HepG2 (cell line): ENCODE measurements at regions not wholly inside any gene's neighbourhood (a gene's known extent, or its start where the extent isn't known, plus 50 kb on each side); places are given as distances from the start of the nearest gene placed in this dataset.

Experiments
- ATAC-seq: fragments of 200-7000 bp; cut with Tn5 transposase; 3 replicates; pipeline ENCODE4 v1.9.1; 2020; ENCODE audit warnings: mild to moderate bottlenecking, moderate library complexity
- BruUV-seq: library from RNA; stranded (reverse); fragments of 400-500 nt; replicated peaks from 2 replicates; lab custom pipeline; 2021; lab: Mats Ljungman, UMichigan
- CTCF ChIA-PET: fragments of 300-600 bp; formaldehyde crosslinking; extraction: SDS; loops from one replicate; lab custom pipeline; 2021; ENCODE audit warnings: low total read pairs, inconsistent platforms, low intra/inter-chr PET ratio; lab: Yijun Ruan, JAX
- POLR2A ChIA-PET: fragments of 350-600 bp; sonication (Branson Sonifier 250); formaldehyde crosslinking; loops from one replicate; lab custom pipeline; 2020; ENCODE audit warnings: antibody characterized with exemption, inconsistent platforms; lab: Yijun Ruan, JAX
- DNase-seq: peaks from one replicate; pipeline ENCODE4 v3.0.0-alpha.2; 2015; ENCODE audit warnings: low spot score
- FAIRE-seq: peaks from 3 replicates; lab custom pipeline; 2011; peaks lifted over from hg19 to GRCh38; lab: Jason Lieb, UNC
- H2AFZ ChIP-seq: one replicate; pipeline ENCODE4 v1.6.1; 2011; ENCODE audit warnings: low read length, inconsistent platforms
- H3K27ac ChIP-seq: fragments of 300-600 bp; 3 replicates; pipeline ENCODE4 v1.8.0; 2011; ENCODE audit warnings: mixed run types, mild to moderate bottlenecking, mixed read lengths, low read length, inconsistent platforms; ENCODE audit not compliant: insufficient read depth; ENCODE audit errors: extremely low read length
- H3K27me3 ChIP-seq, 2 experiments: fragments of 200-600 bp in 1 of 2; 2 replicates in 1 of 2; 3 replicates in 1 of 2; pipeline versions ENCODE4 v1.6.0 to v1.8.0; 2011; ENCODE audit warnings: low read length in 2 of 2, mild to moderate bottlenecking in 2 of 2, moderate library complexity in 2 of 2, inconsistent platforms in 1 of 2; ENCODE audit not compliant: insufficient read depth in 2 of 2, control insufficient read depth in 1 of 2
- H3K36me3 ChIP-seq, 2 experiments: fragments of 200-600 bp in 1 of 2; replicated peaks in 1 of 2; 2 replicates in 1 of 2; 3 replicates in 1 of 2; pipeline versions ENCODE4 v1.5.1 to v1.8.0; 2011; ENCODE audit warnings: low read length in 2 of 2, inconsistent platforms in 1 of 2; ENCODE audit not compliant: insufficient read depth in 2 of 2, control insufficient read depth in 1 of 2
- H3K4me1 ChIP-seq: 2 replicates; pipeline ENCODE4 v1.5.1; 2012; ENCODE audit warnings: low read length, inconsistent platforms; ENCODE audit not compliant: insufficient read depth
- H3K4me2 ChIP-seq: 2 replicates; pipeline ENCODE4 v1.6.0; 2011; ENCODE audit warnings: low read depth, low read length, inconsistent platforms
- H3K4me3 ChIP-seq, 3 experiments: fragments of 200-600 bp in 1 of 3; sonication (generic), shearing (Covaris generic) in 1 of 3; replicated peaks in 1 of 3; 2 replicates each; pipeline ENCODE4 v1.5.1; 2011 to 2016; ENCODE audit warnings: low read length in 3 of 3, inconsistent platforms in 2 of 3, low read depth in 2 of 3, mild to moderate bottlenecking in 2 of 3, control low read depth in 1 of 3, mixed read lengths in 1 of 3; ENCODE audit not compliant: insufficient read depth in 1 of 3
- H3K79me2 ChIP-seq: one replicate; pipeline ENCODE4 v1.6.1; 2011; ENCODE audit warnings: low read length, inconsistent platforms; ENCODE audit not compliant: insufficient read depth
- H3K9ac ChIP-seq: 2 replicates; pipeline ENCODE4 v1.6.0; 2011; ENCODE audit warnings: mild to moderate bottlenecking, low read depth, low read length, inconsistent platforms; ENCODE audit not compliant: insufficient read depth
- H3K9me3 ChIP-seq: 2 replicates; pipeline ENCODE4 v1.5.1; 2012; ENCODE audit warnings: mild to moderate bottlenecking, low read length
- H4K20me1 ChIP-seq: 2 replicates; pipeline ENCODE4 v1.6.0; 2011; ENCODE audit warnings: inconsistent platforms, mild to moderate bottlenecking, low read length, moderate library complexity; ENCODE audit not compliant: insufficient read depth
- GATA4 ChIP-seq: sonication (generic); IDR thresholded peaks from 2 replicates; pipeline ENCODE4 v1.6.1; 2016; ENCODE audit warnings: antibody characterized with exemption, low read depth, borderline replicate concordance
- NPAS2 ChIP-seq: sonication (generic); formaldehyde crosslinking; IDR thresholded peaks from 2 replicates; pipeline ENCODE4 v1.8.0; 2022; ENCODE audit warnings: mild to moderate bottlenecking, missing genetic modification reagents, borderline replicate concordance
- RCOR2 ChIP-seq: IDR thresholded peaks from 2 replicates; pipeline ENCODE4 v1.6.1; 2016; ENCODE audit warnings: missing biosample characterization, missing genetic modification reagents
- TMF1 ChIP-seq: sonication (generic); formaldehyde crosslinking; IDR thresholded peaks from 2 replicates; pipeline ENCODE4 v1.8.1; 2022; ENCODE audit warnings: low read depth, missing genetic modification reagents
- ZNF256 ChIP-seq: sonication (generic); formaldehyde crosslinking; conservative IDR thresholded peaks from 2 replicates; pipeline ENCODE4 v1.4.0; 2020; ENCODE audit warnings: missing genetic modification reagents
- ZNF674 ChIP-seq: sonication (generic); formaldehyde crosslinking; IDR thresholded peaks from 2 replicates; pipeline ENCODE4 v1.5.0; 2020; ENCODE audit warnings: low read depth, mild to moderate bottlenecking, missing genetic modification reagents
- WGBS: methylation state at CpG from one replicate; pipeline ENCODE4 v1.1.6; 2017; ENCODE audit warnings: low lambda C conversion rate; 5-methylcytosine and 5-hydroxymethylcytosine counted together
- in situ Hi-C: cut with HindIII; loops from 2 replicates; pipeline ENCODE4 v1.10.0; 2017; ENCODE audit warnings: low pct_unique_long_range_greater_than_20kb; ENCODE audit not compliant: extremely low pct_ligation_motif_present
- intact Hi-C: fragments of 100-400 bp; cut with micrococcal nuclease; formaldehyde crosslinking; loops from one replicate; pipeline ENCODE4 v1.10.0; 2022; ENCODE audit not compliant: unreplicated experiment
- TF ChIP-seq, protein P1 (sequence below): sonication (generic); formaldehyde crosslinking; IDR thresholded peaks from 2 replicates; pipeline ENCODE4 v1.4.0; 2020; ENCODE audit warnings: missing genetic modification reagents
- TF ChIP-seq, protein P2 (sequence below): sonication (generic); formaldehyde crosslinking; IDR thresholded peaks from 2 replicates; pipeline ENCODE4 v1.4.0; 2020; ENCODE audit warnings: mild to moderate bottlenecking, missing genetic modification reagents

DNA sequence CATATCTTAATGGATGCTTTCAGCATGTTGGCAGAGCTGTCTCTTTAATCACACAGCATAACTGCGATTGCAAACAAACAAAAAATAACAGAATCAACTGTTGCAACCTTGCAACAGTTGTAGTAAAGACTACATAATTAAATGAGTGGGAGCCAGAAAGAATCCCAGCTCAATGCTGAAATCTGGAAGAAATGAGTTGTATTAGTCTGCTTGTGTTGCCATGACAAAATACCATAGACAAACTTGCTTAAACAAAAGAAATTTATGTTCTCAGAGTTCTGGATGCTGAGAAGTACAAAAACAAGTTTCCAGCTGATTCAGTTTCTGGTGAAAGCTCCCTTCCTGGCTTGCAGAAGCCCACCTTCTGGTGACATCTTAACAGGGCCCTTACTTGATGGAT, 260.9 kb upstream of the TUSC1 start:
- no peaks in the 10 kb centered on the region for H3K79me2 ChIP-seq
- no peaks in the 10 kb centered on the region for H4K20me1 ChIP-seq
- H3K36me3 ChIP-seq, result no peaks in the 10 kb centered on the region
- in situ Hi-C loops, result no loop called here
- ChIA-PET CTCF (no interaction called here), POLR2A (no interaction called here)
- intact Hi-C loops, result no loop called here
- TF ChIP-seq, protein P1, sequence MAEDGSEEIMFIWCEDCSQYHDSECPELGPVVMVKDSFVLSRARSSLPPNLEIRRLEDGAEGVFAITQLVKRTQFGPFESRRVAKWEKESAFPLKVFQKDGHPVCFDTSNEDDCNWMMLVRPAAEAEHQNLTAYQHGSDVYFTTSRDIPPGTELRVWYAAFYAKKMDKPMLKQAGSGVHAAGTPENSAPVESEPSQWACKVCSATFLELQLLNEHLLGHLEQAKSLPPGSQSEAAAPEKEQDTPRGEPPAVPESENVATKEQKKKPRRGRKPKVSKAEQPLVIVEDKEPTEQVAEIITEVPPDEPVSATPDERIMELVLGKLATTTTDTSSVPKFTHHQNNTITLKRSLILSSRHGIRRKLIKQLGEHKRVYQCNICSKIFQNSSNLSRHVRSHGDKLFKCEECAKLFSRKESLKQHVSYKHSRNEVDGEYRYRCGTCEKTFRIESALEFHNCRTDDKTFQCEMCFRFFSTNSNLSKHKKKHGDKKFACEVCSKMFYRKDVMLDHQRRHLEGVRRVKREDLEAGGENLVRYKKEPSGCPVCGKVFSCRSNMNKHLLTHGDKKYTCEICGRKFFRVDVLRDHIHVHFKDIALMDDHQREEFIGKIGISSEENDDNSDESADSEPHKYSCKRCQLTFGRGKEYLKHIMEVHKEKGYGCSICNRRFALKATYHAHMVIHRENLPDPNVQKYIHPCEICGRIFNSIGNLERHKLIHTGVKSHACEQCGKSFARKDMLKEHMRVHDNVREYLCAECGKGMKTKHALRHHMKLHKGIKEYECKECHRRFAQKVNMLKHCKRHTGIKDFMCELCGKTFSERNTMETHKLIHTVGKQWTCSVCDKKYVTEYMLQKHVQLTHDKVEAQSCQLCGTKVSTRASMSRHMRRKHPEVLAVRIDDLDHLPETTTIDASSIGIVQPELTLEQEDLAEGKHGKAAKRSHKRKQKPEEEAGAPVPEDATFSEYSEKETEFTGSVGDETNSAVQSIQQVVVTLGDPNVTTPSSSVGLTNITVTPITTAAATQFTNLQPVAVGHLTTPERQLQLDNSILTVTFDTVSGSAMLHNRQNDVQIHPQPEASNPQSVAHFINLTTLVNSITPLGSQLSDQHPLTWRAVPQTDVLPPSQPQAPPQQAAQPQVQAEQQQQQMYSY, result no peak
- TF ChIP-seq, protein P2, sequence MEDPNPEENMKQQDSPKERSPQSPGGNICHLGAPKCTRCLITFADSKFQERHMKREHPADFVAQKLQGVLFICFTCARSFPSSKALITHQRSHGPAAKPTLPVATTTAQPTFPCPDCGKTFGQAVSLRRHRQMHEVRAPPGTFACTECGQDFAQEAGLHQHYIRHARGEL (CRISPR knock-in tag), result no peak
- TF ChIP-seq ZNF256 (CRISPR knock-in tag) (no peak), TMF1 (CRISPR knock-in tag) (no peak), NPAS2 (CRISPR knock-in tag) (no peak), ZNF674 (no peak), RCOR2 (CRISPR knock-in tag) (no peak), GATA4 (no peak)
- no peak overlapping the region for H3K4me2 ChIP-seq
- H3K9me3 ChIP-seq, result peaks cover 55% of the 10 kb centered on the region
- no peak overlapping the region for H3K27ac ChIP-seq
- no peak for FAIRE-seq
- no peak overlapping the region for H3K4me3 ChIP-seq
- H3K9ac ChIP-seq, result no peak overlapping the region
- no peak overlapping the region for H2AFZ ChIP-seq
- no peak for DNase-seq
- H3K4me1 ChIP-seq, result no peaks in the 10 kb centered on the region
- WGBS, result 0% methylated on average over 1 of the region's 1 CpG
- H3K27me3 ChIP-seq, result no peaks in the 10 kb centered on the region
- BruUV-seq, result no TSS peak
- ATAC-seq, result no peak
